HG02938 (cell line): ENCODE measurements at regions not wholly inside any gene's neighbourhood (a gene's known extent, or its start where the extent isn't known, plus 50 kb on each side); places are given as distances from the start of the nearest gene placed in this dataset.
"Not testable (repeated sequence)": the region's sequence is repeated elsewhere in the genome, so short reads cannot be mapped to it uniquely, and the experiment has no call there.

Experiments used
- ATAC-seq: cut with Tn5 transposase; IDR thresholded peaks from one replicate; pipeline ENCODE4 v1.9.1; 2021; ENCODE audit warnings: mild to moderate bottlenecking, moderate library complexity; ENCODE audit not compliant: unreplicated experiment

GRCh38 chr6:57708061-57708460, 390.6 kb downstream of the PRIM2 start:
- not testable (repeated sequence) for ATAC-seq

DNA sequence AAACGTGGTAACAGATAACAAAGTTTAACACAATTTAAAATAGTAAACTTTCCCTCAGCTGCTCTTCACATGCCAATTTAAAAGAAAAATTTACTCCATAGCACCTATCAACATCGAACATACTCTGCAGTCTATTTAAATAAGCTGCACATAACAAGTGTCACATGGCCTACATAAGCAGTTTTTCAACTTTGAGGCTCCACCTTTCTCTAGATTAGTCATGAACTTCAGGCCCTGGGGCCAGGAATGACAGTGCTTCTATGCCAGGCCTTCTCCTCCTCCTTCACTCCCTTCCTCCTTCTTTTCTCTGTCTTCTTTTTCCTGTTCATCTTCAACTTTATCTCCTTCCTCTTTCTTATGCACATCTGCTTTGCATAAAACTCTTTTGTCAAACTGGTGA, 405.1 kb downstream of the PRIM2 start:
- ATAC-seq = not testable (repeated sequence)

- not testable (repeated sequence) for ATAC-seq
These were observed 406.5 kb downstream of the PRIM2 start for GRCh38 chr6:57723815-57724401.

GRCh38 chr6:57729407-57729806, 412.0 kb downstream of the PRIM2 start:
- not testable (repeated sequence) for ATAC-seq

DNA sequence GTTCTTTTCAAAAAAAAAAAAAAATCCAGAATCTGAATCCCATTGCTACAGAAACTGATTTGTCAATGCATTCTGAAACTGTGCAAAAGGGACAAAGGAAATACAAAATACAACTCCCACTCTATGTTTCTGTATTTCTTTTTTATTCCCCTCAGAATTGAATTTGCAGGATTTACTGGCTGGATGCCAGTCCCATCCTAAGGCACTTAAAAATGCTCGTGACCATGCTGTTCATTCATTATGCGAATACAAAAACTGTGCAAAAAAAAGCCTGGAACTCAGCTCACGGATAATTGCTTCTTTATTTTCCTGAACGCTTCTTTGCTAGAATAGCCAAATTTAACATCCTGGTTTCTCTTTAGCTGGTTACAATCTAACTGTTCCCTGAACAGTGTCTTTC, 413.3 kb downstream of the PRIM2 start:
- ATAC-seq = not testable (repeated sequence)

- ATAC-seq = not testable (repeated sequence)
These were observed 430.3 kb downstream of the PRIM2 start for GRCh38 chr6:57747716-57748115.

DNA sequence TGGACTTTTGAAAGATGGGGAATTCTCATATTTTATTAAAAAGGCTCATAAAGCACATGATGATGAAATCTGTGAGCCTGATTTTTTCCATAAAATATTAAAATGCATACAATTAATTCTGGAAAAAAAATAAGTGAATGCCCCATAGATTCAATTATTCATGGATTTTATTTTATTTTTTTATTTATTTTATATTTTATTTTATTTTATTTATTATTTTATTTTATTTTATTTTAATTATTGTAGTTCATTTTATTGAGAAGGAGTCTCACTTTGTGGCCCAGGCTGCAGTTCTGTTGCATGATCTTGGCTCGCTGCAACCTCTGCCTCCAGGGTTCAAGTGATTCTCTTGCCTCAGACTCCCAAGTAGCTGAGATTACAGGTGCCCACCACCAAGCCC, 442.4 kb downstream of the PRIM2 start:
- not testable (repeated sequence) for ATAC-seq

DNA sequence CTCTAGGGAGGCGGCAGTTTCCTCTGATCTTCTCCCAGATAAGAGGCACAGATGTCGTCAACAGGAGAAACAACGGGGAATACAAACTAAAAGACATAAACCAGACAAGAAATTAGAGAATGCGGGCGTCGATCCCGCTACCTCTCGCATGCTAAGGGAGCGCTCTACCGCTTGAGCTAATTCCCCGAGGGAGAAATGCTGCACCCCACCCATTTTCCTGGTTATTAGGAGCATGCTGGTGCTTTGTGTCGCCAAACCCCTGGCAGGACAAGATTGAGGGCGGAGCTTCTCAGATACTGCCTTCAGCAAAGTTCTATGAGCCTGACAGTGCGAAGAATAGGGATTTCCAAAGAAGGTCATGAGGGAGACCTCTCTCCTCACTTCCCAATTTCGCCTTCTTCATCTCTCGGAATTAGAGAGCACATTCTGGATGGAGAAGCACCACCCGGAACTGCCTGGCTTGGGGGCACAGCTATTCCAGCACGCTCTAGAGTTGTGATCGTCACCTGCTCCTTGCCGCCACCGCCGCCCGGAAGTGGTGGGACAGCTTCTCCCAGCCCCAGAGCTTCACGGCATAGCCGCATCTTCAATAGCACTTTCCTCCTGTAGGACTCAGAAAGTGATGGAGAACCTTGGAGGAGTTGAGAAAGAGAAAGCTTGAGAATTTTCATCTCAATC, 475.4 kb downstream of the PRIM2 start:
- ATAC-seq = not testable (repeated sequence)

GRCh38 chr6:57793398-57793762, 475.9 kb downstream of the PRIM2 start:
- ATAC-seq = not testable (repeated sequence)

DNA sequence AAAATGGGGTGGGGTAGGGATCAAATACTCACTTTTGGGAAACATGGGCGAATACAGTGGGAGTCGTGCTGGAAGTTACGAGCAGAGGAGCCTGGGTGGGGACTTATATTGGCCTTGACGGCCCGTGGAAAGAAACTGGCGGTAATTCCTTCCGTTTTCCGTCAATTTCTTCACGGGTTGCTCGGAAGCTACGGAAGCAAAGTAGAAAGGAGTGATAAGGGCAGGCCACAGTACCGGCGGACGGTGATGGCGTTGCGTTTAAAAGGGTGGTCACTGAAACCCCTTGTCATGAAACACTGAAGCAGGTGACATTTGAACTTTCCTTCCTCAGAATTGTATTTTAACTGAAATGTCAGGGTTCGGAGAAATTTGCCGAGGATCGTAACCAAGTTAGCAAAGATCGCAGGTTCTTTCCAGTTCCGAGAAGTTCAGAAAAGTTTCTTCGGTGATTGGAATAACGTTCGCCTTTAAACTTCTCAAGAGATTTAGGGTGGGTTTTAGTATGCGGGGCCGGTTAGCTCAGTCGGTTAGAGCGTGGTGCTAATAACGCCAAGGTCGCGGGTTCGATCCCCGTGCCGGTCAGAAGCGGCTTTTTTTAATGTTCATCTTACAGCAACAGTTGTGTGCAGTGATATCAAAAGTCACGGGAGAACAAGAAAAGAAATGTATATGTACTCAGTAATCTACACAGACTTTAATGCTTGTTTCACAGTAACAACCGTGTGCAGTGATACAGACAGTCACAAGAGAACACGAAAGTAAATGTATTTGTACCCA, 482.5 kb downstream of the PRIM2 start:
- not testable (repeated sequence) for ATAC-seq

GRCh38 chr6:57808581-57808980, 491.2 kb downstream of the PRIM2 start:
- not testable (repeated sequence) for ATAC-seq

DNA sequence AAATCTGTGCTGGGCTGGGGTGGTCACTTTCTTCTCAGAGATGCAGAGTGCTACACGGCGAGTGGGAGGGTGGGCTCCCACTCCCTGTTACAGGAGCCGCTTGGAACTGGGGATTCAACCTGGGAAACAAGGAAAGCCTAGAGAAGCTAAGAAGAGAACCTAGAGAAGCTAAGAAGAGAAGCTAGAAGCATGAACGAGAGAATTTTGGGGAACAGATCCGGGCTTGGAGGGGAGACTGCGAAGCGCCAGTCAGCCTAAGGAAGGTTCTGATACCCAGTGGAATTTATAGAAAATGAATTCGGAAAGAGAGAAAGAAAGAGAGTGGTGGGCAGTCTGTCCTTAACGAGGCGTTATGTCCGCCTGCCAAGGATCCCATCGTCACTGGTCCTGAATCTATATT, 492.0 kb downstream of the PRIM2 start:
- not testable (repeated sequence) for ATAC-seq

- ATAC-seq = not testable (repeated sequence)
These were observed 496.0 kb downstream of the PRIM2 start for GRCh38 chr6:57813271-57814075.

- not testable (repeated sequence) for ATAC-seq
These were observed 498.4 kb downstream of the PRIM2 start for GRCh38 chr6:57815826-57816225.

DNA sequence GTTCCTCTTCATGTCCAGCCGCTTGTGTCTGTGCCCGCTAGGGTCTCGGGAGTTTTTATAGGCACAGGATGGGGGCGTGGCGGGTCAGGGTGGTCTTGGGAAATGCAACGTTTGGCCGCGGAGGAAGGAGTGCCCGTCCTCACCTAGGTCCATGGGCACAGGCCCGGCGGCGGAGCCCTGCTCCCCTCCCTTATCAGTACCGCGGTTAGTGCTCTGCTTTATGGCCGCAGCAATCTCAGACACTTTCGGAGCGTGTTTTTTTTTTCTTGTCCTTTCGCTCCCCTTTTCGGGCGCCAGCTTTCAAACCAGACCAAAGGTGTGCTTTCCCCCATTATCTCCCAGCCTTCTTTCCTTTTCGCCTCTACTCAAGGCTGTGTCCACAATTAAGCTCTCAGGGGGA, 503.9 kb downstream of the PRIM2 start:
- ATAC-seq = not testable (repeated sequence)

- ATAC-seq = not testable (repeated sequence)
These were observed 505.0 kb downstream of the PRIM2 start for GRCh38 chr6:57822448-57822847.

GRCh38 chr6:57822896-57823358, 505.5 kb downstream of the PRIM2 start:
- no peak for ATAC-seq

DNA sequence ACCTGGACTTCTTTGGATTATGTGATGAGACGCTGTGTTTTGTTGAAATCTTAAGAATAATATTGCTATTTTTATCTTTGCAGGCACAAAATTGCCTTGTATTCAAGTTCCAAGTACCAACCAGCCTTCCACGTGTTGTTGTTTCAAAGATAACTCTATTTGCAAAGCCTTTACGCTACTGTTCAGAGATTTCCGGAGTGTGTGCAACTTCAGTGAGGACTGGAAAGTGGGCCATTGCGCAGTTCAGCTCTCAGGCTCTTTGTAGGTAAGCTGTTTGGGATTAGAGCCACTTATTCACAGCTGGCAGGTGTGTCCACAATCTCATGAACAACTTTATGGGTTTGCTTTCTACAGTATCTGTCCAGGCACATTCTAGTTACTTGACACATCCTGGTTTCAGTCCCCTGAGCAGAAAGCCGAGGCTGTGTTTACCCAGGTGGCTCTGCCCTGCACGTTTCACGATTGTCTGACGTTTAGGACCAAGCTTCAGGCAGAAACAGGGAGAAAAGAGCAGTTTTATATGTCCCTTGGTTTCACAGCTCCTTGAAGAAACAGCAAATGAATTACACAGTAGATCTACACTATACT, 520.3 kb downstream of the PRIM2 start:
- ATAC-seq = not testable (repeated sequence)

DNA sequence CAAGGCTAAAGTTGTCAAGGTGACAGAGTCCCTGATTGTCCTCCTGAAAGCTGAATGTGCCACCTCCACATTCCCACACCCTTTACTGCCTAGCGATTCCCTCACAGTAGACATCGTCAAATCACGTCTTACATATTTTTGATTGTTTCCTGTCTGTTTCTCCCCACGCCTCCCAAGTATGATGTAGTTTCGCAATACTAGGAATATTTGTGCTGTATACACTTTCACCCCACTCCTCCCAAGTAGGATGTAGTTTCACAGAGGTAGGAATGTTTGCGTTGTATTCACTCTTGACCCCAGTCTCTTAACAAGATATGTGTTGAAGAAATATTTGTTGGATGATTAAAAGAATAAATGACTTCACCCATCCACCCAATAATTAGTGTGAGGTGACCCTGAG, 524.1 kb downstream of the PRIM2 start:
- not testable (repeated sequence) for ATAC-seq

GRCh38 chr6:57853745-57854407, 536.4 kb downstream of the PRIM2 start:
- not testable (repeated sequence) for ATAC-seq
